ENCODE measurements at regions not wholly inside any gene's neighbourhood (a gene's known extent, or its start where the extent isn't known, plus 50 kb on each side); places are given as distances from the start of the nearest gene placed in this dataset.

DNA sequence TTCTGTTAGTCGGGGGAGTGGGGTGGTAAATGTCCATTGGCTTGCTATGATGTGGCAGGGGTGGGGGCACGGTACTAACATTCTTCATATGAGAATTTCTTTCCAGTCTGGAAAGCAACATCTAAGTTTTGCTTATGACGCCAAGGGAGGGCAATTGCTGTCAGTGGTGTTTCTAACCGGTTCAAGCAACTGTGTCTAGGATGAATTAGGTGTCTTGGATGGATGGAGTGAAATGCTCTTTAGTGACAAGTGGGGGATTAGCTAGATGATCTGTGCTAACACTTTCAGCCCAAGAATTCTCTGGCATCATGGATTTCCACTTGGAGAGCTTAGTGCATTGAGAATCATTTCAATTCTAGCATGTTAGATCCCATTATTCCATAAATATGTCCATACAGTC lies 262.6 kb upstream of the SORL1-AS1 start:
- no peak for DNase-seq (ENCODE audit: low read depth)
- no peak overlapping the region for H3K4me3 ChIP-seq (ENCODE audit: control insufficient read depth, low read depth, low read length)
- TF ChIP-seq, protein P1, sequence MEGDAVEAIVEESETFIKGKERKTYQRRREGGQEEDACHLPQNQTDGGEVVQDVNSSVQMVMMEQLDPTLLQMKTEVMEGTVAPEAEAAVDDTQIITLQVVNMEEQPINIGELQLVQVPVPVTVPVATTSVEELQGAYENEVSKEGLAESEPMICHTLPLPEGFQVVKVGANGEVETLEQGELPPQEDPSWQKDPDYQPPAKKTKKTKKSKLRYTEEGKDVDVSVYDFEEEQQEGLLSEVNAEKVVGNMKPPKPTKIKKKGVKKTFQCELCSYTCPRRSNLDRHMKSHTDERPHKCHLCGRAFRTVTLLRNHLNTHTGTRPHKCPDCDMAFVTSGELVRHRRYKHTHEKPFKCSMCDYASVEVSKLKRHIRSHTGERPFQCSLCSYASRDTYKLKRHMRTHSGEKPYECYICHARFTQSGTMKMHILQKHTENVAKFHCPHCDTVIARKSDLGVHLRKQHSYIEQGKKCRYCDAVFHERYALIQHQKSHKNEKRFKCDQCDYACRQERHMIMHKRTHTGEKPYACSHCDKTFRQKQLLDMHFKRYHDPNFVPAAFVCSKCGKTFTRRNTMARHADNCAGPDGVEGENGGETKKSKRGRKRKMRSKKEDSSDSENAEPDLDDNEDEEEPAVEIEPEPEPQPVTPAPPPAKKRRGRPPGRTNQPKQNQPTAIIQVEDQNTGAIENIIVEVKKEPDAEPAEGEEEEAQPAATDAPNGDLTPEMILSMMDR (IDR thresholded peaks at IDR 0.05; ENCODE audit: control insufficient read depth, insufficient read depth, low read depth, low read length, missing control alignments), result no peak

- TF ChIP-seq, protein P1 (IDR thresholded peaks at IDR 0.05; ENCODE audit: control insufficient read depth, insufficient read depth, low read depth, low read length, missing control alignments), result no peak
- no peak for DNase-seq (ENCODE audit: low read depth)
- no peak overlapping the region for H3K4me3 ChIP-seq (ENCODE audit: control insufficient read depth, low read depth, low read length)
Observed at GRCh38 chr11:121714351-121714750, 261.6 kb upstream of the SORL1-AS1 start.

GRCh38 chr11:121711939-121712338 lies 259.2 kb upstream of the SORL1-AS1 start:
- DNase-seq (ENCODE audit: low read depth), result no peak
- no peak overlapping the region for H3K4me3 ChIP-seq (ENCODE audit: control insufficient read depth, low read depth, low read length)
- TF ChIP-seq, protein P1 (IDR thresholded peaks at IDR 0.05; ENCODE audit: control insufficient read depth, insufficient read depth, low read depth, low read length, missing control alignments), result no peak

GRCh38 chr11:121711236-121711635 lies 258.5 kb upstream of the SORL1-AS1 start:
- DNase-seq (ENCODE audit: low read depth), result no peak
- no peak overlapping the region for H3K4me3 ChIP-seq (ENCODE audit: control insufficient read depth, low read depth, low read length)
- TF ChIP-seq, protein P1 (IDR thresholded peaks at IDR 0.05; ENCODE audit: control insufficient read depth, insufficient read depth, low read depth, low read length, missing control alignments), result no peak

DNA sequence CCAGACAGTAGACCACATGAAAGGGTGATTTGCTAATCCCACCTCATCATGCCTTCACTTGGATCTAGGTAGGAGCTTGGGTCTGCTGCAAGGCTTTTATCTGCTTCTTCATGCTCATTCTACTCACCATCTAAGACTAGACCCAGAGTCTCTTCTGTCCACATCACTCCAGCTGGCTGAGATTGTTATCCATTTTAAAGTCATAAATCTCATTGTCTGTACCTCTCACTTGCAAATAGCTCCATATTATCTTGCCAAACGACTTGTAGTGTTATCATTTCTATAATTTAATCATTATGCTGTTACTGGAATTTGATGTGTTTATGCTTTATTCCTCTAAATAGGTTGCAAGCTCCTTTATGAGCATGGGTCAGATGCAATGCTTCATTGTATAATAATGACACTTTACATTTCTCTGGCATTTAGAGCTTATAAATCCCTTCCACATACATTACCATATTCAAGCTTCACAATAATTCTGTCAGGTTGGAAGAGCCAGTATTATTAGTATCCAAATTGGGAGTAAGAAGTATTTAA lies 254.2 kb upstream of the SORL1-AS1 start:
- DNase-seq (ENCODE audit: low read depth), result no peak
- H3K4me3 ChIP-seq (ENCODE audit: control insufficient read depth, low read depth, low read length), result no peak overlapping the region
- TF ChIP-seq, protein P1 (IDR thresholded peaks at IDR 0.05; ENCODE audit: control insufficient read depth, insufficient read depth, low read depth, low read length, missing control alignments), result no peak

DNA sequence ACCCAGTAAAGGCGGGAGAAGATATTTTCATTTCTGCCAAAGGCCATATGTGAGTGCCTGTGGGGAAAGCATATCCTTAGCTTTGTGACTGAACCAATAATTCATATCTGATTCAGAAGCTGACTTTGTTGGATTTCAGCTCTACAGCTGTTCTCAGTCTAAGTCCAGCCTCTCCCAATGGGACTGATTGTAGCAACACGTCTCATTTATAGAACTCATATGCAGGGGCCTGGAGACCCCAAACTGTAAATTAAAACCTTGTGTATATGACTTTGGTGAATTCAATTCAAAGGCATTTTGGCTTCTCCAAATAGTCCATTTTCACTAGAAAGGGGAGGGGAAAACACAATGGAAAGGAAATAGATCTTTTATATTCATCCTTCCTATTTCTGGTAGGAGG lies 250.4 kb upstream of the SORL1-AS1 start:
- no peak for DNase-seq (ENCODE audit: low read depth)
- TF ChIP-seq, protein P1 (IDR thresholded peaks at IDR 0.05; ENCODE audit: control insufficient read depth, insufficient read depth, low read depth, low read length, missing control alignments), result no peak
- H3K4me3 ChIP-seq (ENCODE audit: control insufficient read depth, low read depth, low read length), result no peak overlapping the region

DNA sequence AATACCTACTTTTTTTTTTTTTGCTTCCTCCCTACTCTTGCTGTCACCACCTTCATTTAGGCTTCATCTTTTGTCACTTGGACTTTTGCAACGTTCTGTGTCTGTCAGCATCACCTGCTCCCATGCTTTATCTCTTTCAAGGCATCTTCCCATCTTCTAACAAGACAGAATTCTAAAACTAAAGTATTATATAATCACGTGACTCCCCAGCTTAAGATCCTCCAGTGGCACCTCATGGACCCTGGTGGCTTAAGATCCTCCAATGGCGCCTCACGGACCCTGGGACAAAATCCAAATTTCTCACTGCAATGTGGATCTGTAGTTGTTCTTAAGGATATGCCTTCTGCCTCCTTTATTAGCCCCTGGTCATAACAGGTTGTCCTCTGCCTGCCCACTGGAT lies 248.2 kb upstream of the SORL1-AS1 start:
- no peak overlapping the region for H3K4me3 ChIP-seq (ENCODE audit: control insufficient read depth, low read depth, low read length)
- DNase-seq (ENCODE audit: low read depth), result no peak
- TF ChIP-seq, protein P1 (IDR thresholded peaks at IDR 0.05; ENCODE audit: control insufficient read depth, insufficient read depth, low read depth, low read length, missing control alignments), result no peak
